ENCODE measurements at regions not wholly inside any gene's neighbourhood (a gene's known extent, or its start where the extent isn't known, plus 50 kb on each side); places are given as distances from the start of the nearest gene placed in this dataset.
"Not testable (repeated sequence)": the region's sequence is repeated elsewhere in the genome, so short reads cannot be mapped to it uniquely, and the experiment has no call there.

DNA sequence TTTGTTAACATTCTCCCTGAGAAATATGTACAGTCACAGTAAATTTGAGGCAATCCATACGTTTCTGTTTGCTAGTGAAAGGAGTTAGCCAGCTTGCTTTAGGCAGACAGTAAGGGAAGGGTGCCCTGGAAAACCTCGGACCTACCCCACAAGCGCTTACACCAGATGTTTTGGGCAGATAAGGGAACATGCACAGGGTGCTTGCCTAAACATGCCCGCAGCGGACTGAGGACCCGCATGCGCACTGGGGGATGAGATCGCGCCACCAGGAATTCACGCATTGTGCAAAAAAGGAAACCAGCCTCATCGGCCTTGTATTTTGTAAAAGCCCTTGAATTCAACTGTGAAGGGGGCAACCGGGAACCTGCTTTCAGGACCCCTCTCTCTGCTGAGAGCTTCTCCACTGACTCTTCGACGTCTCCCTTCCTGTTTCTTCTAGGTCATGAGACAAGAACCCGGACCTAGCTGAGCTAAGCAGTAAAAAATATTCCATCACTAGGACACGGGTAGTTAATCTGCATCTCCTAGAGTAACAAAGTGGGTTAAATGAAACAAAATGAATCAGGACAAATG is 1399.2 kb upstream of the ATXN8OS start:
- no peaks in the 10 kb centered on the region for H4K20me1 ChIP-seq (ENCODE audit: insufficient read depth)
- H3K79me2 ChIP-seq (ENCODE audit: insufficient read depth, low read depth): no peaks in the 10 kb centered on the region
- no peaks in the 10 kb centered on the region for H3K4me1 ChIP-seq (ENCODE audit: low read depth, poor library complexity, severe bottlenecking)
- H3K27me3 ChIP-seq (ENCODE audit: insufficient read depth, low read depth): no peaks in the 10 kb centered on the region
- no peaks in the 10 kb centered on the region for H3K36me3 ChIP-seq (ENCODE audit: insufficient read depth)
- no peak overlapping the region for H3K4me3 ChIP-seq (IDR thresholded peaks at IDR 0.05; ENCODE audit: insufficient read depth, low read depth, low read length)
- H3K27ac ChIP-seq: no peak overlapping the region
- no peak for TF ChIP-seq CTCF (conservative IDR thresholded peaks at IDR 0.05; ENCODE audit: low read depth, low read length)
- no peak overlapping the region for H3K9ac ChIP-seq
- no peak overlapping the region for H2AFZ ChIP-seq (ENCODE audit: low read depth)
- no peak overlapping the region for H3K4me2 ChIP-seq

DNA sequence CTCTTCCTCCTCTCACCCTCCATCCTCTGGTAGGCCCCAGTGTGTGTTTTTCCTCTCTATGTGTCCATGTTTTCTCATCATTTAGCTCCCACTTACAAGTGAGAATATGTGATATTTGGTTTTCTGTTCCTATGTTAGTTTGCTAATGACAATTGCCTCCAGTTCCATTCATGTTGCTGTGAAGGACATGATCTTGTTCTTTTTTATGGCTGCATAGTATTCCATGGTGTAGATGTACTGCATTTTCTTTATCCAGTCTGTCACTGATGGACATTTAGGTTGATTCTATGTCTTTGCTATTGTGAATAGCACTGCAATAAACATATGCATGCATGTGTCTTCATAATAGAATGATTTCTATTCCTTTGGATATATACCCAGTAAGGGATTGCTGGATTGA is 1401.6 kb upstream of the ATXN8OS start:
- H3K36me3 ChIP-seq (ENCODE audit: insufficient read depth); H4K20me1 ChIP-seq (ENCODE audit: insufficient read depth); H2AFZ ChIP-seq (ENCODE audit: low read depth); H3K27ac ChIP-seq; H3K4me2 ChIP-seq; H3K4me1 ChIP-seq (ENCODE audit: low read depth, poor library complexity, severe bottlenecking); H3K79me2 ChIP-seq (ENCODE audit: insufficient read depth, low read depth); H3K4me3 ChIP-seq (IDR thresholded peaks at IDR 0.05; ENCODE audit: insufficient read depth, low read depth, low read length); H3K27me3 ChIP-seq (ENCODE audit: insufficient read depth, low read depth); H3K9ac ChIP-seq: not testable (repeated sequence)

DNA sequence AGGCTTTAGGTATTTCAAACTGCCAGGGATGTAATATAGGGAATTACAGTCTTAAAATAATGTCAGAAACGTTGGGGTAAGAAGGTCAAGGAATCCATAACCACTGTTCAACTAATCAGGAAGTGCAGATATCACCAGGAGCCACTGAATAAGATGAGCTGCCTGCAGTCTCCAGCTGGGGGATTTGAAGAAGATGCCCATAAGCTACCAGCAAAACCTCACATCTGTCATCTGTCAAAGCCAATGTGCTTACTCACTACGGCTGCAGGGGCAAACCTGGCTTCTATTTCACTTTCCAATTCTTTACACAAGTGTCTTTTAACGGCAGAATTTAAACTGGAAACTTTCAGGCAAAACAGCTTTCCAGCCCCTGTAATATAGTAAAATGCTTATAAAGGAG is 1410.1 kb upstream of the ATXN8OS start:
- no peak for TF ChIP-seq CTCF (conservative IDR thresholded peaks at IDR 0.05; ENCODE audit: low read depth, low read length)
- Histone ChIP-seq H3K4me1 (ENCODE audit: low read depth, poor library complexity, severe bottlenecking) (no peaks in the 10 kb centered on the region), H2AFZ (ENCODE audit: low read depth) (no peak overlapping the region), H3K79me2 (ENCODE audit: insufficient read depth, low read depth) (no peaks in the 10 kb centered on the region), H4K20me1 (ENCODE audit: insufficient read depth) (no peaks in the 10 kb centered on the region), H3K4me3 (IDR thresholded peaks at IDR 0.05; ENCODE audit: insufficient read depth, low read depth, low read length) (no peak overlapping the region), H3K27ac (no peak overlapping the region), H3K4me2 (no peak overlapping the region), H3K27me3 (ENCODE audit: insufficient read depth, low read depth) (no peaks in the 10 kb centered on the region), H3K36me3 (ENCODE audit: insufficient read depth) (no peaks in the 10 kb centered on the region), H3K9ac (no peak overlapping the region)

DNA sequence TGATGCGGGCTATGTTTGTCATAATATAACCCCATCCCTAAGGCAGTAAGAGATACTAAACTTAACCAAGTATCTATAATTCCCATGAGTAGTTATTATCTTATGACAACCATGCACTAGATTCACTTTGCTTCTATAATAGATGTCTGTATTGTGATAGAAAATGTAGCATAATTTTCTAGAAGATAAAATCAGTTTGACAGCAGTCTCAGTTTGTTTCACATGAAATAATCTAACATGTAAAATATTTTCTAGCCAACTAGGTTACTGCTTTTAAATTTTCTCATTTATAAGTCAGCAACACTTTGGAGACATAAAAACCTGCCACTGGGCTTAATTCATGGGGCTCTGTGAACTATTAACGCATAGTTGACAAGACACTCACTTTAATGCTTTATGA is 1410.7 kb upstream of the ATXN8OS start:
- Histone ChIP-seq H4K20me1 (ENCODE audit: insufficient read depth) (no peaks in the 10 kb centered on the region), H3K4me3 (IDR thresholded peaks at IDR 0.05; ENCODE audit: insufficient read depth, low read depth, low read length) (no peak overlapping the region), H3K9ac (no peak overlapping the region), H3K4me2 (no peak overlapping the region), H3K27ac (no peak overlapping the region), H3K4me1 (ENCODE audit: low read depth, poor library complexity, severe bottlenecking) (no peaks in the 10 kb centered on the region), H3K27me3 (ENCODE audit: insufficient read depth, low read depth) (no peaks in the 10 kb centered on the region), H3K79me2 (ENCODE audit: insufficient read depth, low read depth) (no peaks in the 10 kb centered on the region), H3K36me3 (ENCODE audit: insufficient read depth) (no peaks in the 10 kb centered on the region), H2AFZ (ENCODE audit: low read depth) (no peak overlapping the region)
- no peak for TF ChIP-seq CTCF (conservative IDR thresholded peaks at IDR 0.05; ENCODE audit: low read depth, low read length)

DNA sequence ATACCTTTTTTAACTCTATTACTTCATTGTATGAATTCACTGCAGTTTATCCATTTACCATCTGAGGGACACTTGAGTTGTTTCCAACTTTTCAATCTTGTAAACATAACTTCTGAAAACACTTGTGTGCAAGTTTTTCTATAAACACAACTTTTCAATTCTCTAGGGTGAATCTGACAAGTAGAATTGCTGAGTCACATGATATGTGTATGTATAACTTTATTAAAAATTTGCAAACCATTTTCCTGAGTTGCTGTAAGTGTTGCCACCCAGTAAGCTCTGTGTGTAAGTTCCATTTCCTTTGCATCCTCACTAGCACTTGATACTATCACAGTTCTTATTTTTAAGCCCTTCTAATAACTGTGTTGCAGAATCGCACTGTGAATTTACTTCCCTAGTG is 1415.6 kb upstream of the ATXN8OS start:
- TF ChIP-seq CTCF (conservative IDR thresholded peaks at IDR 0.05; ENCODE audit: low read depth, low read length): no peak
- Histone ChIP-seq H2AFZ (ENCODE audit: low read depth) (no peak overlapping the region), H3K9ac (no peak overlapping the region)

More for the DNA sequence above, 1415.6 kb upstream of the ATXN8OS start:
- Histone ChIP-seq H3K4me3 (IDR thresholded peaks at IDR 0.05; ENCODE audit: insufficient read depth, low read depth, low read length) (no peak overlapping the region), H3K4me1 (ENCODE audit: low read depth, poor library complexity, severe bottlenecking) (no peaks in the 10 kb centered on the region), H3K79me2 (ENCODE audit: insufficient read depth, low read depth) (no peaks in the 10 kb centered on the region), H4K20me1 (ENCODE audit: insufficient read depth) (no peaks in the 10 kb centered on the region), H3K27me3 (ENCODE audit: insufficient read depth, low read depth) (no peaks in the 10 kb centered on the region), H3K36me3 (ENCODE audit: insufficient read depth) (no peaks in the 10 kb centered on the region), H3K4me2 (no peak overlapping the region), H3K27ac (no peak overlapping the region)
